Brain microvascular endothelial cell (primary cell): ENCODE measurements at regions not wholly inside any gene's neighbourhood (a gene's known extent, or its start where the extent isn't known, plus 50 kb on each side); places are given as distances from the start of the nearest gene placed in this dataset.

ENCODE experiments used
- DNase-seq: peaks from one replicate; pipeline ENCODE4 v3.0.0-alpha.2; 2020
- H3K27ac ChIP-seq: fragments of 250-450 bp; sonication (Bioruptor Pico); 2 replicates; pipeline ENCODE4 v1.5.1; 2020; ENCODE audit warnings: mild to moderate bottlenecking, moderate library complexity
- H3K27me3 ChIP-seq: fragments of 250-450 bp; sonication (Bioruptor Pico); replicated peaks from 2 replicates; pipeline ENCODE4 v1.5.1; 2020; ENCODE audit warnings: mild to moderate bottlenecking
- H3K36me3 ChIP-seq: fragments of 250-450 bp; sonication (Bioruptor Pico); replicated peaks from 2 replicates; pipeline ENCODE4 v1.5.1; 2020; ENCODE audit warnings: mild to moderate bottlenecking
- H3K4me3 ChIP-seq: 2 replicates; pipeline ENCODE4 v1.5.1; 2011; ENCODE audit warnings: low read depth, mild to moderate bottlenecking, control low read depth, low read length, moderate library complexity
- in situ Hi-C: cut with HindIII; loops from 2 replicates; pipeline ENCODE4 v1.10.0; 2017; ENCODE audit warnings: low sequenced_read_pairs, low pct_ligation_motif_present
- TF ChIP-seq, protein P1 (sequence below): IDR thresholded peaks from 2 replicates; pipeline ENCODE4 v1.5.1; 2011; ENCODE audit warnings: low read depth, mild to moderate bottlenecking, moderate library complexity, low read length, control low read depth, inconsistent platforms; ENCODE audit errors: missing control alignments

DNA sequence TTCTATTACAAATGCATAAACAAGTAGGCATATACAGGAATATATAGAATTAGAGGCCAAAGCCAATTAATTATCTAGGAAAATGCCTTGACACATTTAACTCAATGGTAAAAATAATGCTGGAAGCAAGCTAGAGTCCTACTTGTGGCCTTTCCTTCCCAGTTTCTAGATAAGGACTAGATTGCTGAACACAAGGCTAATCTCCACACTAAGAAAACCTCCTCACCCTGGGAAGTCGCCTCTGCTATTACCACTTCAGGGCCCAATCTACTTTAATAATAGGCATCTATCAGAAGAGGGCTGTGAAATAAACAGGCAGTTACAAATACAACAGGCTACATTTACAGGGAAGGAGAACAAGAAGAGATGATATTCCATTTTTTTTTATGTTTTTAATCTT, 80.5 kb upstream of the PRICKLE2 start:
- no peak overlapping the region for H3K4me3 ChIP-seq
- H3K36me3 ChIP-seq: no peaks in the 10 kb centered on the region
- DNase-seq: no peak
- in situ Hi-C loops: no loop called here
- no peak overlapping the region for H3K27ac ChIP-seq
- TF ChIP-seq, protein P1, sequence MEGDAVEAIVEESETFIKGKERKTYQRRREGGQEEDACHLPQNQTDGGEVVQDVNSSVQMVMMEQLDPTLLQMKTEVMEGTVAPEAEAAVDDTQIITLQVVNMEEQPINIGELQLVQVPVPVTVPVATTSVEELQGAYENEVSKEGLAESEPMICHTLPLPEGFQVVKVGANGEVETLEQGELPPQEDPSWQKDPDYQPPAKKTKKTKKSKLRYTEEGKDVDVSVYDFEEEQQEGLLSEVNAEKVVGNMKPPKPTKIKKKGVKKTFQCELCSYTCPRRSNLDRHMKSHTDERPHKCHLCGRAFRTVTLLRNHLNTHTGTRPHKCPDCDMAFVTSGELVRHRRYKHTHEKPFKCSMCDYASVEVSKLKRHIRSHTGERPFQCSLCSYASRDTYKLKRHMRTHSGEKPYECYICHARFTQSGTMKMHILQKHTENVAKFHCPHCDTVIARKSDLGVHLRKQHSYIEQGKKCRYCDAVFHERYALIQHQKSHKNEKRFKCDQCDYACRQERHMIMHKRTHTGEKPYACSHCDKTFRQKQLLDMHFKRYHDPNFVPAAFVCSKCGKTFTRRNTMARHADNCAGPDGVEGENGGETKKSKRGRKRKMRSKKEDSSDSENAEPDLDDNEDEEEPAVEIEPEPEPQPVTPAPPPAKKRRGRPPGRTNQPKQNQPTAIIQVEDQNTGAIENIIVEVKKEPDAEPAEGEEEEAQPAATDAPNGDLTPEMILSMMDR: no peak
- H3K27me3 ChIP-seq: no peaks in the 10 kb centered on the region

GRCh38 chr3:64304828-64305410, 79.7 kb upstream of the PRICKLE2 start:
- no peaks in the 10 kb centered on the region for H3K36me3 ChIP-seq
- no peak for DNase-seq
- H3K27ac ChIP-seq: no peak overlapping the region
- no peak overlapping the region for H3K4me3 ChIP-seq
- in situ Hi-C loops: no loop called here
- TF ChIP-seq, protein P1: no peak
- H3K27me3 ChIP-seq: no peaks in the 10 kb centered on the region

DNA sequence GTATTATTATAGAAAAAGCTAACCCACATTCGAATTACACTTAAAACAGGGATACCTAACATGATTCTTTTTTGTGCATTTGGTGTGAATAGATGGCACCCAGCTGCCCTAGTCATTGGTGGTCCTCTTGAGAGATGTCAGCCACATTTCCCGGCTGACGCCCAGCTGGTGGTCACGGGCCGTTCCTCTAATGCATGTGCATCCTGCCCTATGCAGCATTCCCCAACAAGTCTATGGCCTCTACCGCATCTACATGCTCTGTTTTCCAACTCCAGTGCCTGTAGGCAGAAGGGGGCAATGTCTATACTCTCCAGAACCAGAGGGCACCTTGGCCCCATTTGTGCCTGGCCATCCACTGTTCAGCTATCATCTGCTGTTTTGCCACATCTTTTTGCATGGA, 78.6 kb upstream of the PRICKLE2 start:
- TF ChIP-seq, protein P1: no peak
- in situ Hi-C loops: no loop called here

DNA sequence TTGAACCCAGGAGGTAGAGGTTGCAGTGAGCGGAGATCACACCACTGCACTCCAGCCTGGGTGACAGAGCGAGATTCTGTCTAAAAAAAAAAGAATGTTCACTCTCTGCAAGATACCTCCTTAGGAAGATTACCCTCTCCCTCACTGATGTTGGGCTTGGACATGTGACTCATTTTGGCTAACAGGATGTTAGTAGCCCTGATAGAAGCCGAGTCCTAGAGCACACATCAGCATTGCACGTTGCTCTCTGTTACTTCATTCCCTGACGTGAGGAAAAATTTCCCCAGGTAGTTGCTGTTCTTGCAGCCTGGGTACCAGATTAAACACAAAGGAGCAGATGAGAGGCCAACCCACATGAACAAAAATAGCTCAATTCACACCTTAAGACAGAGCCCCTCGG, 78.1 kb upstream of the PRICKLE2 start:
- in situ Hi-C loops: no loop called here
- Histone ChIP-seq H3K4me3 (no peak overlapping the region), H3K27me3 (no peaks in the 10 kb centered on the region), H3K36me3 (no peaks in the 10 kb centered on the region), H3K27ac (no peak overlapping the region)
- DNase-seq: no peak
- TF ChIP-seq, protein P1: no peak

More for the DNA sequence above, 78.6 kb upstream of the PRICKLE2 start:
- no peak overlapping the region for H3K4me3 ChIP-seq
- H3K36me3 ChIP-seq: no peaks in the 10 kb centered on the region
- H3K27ac ChIP-seq: no peak overlapping the region
- DNase-seq: no peak
- H3K27me3 ChIP-seq: no peaks in the 10 kb centered on the region

DNA sequence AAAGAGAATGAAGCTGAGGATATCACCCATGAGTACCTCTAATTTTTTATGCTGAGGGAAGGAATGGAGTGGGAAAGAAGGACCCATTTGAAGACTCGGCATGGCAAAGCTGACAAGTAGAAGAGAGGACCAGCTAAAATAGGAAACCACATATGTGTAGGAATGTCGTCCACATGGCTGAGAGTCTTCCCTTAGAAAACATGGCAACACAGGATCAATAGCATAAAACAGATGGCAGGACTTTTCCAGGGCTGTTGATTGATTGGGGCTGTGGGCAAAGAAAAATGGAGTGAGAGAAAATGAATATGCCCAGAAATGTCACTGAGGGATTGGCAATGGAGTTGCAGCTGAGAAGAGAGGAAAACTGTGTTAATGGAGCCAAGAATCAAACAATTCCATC, 76.2 kb upstream of the PRICKLE2 start:
- Histone ChIP-seq H3K27me3 (no peaks in the 10 kb centered on the region), H3K4me3 (no peak overlapping the region), H3K36me3 (no peaks in the 10 kb centered on the region), H3K27ac (no peak overlapping the region)
- in situ Hi-C loops: no loop called here
- no peak for DNase-seq
- TF ChIP-seq, protein P1: no peak

DNA sequence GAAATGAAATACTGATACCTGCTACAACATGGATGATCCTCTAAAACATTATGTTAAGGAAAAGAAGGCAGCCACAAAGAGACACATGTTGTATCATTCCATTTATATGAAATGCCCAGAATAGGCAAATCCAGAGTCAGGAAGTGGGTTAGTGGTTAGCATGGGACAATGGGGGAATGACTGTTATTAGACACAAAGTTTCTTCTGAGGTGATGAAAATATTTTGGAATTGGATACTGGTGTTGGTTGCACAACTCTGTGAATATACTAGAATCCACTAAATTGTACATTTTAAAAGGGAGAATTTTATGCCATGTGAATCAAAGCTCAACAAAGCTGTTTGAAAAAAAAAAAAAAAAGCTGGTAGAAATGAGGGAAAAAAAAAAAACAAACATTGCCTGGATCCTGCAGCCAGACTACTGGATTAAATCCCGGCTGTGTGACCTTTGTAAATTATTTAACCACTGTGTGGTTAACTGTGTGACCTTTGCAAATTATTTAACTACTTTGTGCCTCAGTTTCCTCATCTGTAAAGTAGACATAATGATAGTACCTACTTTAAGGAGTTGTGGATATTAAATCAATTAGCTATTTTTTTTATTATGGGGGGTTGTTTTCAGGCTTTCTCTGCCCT, 75.6 kb upstream of the PRICKLE2 start:
- in situ Hi-C loops: no loop called here
- no peak for DNase-seq
- no peak overlapping the region for H3K27ac ChIP-seq

More for the DNA sequence above, 75.6 kb upstream of the PRICKLE2 start:
- Histone ChIP-seq H3K36me3 (no peaks in the 10 kb centered on the region), H3K27me3 (no peaks in the 10 kb centered on the region), H3K4me3 (no peak overlapping the region)
- TF ChIP-seq, protein P1: no peak
